ENCODE measurements at regions not wholly inside any gene's neighbourhood (a gene's known extent, or its start where the extent isn't known, plus 50 kb on each side); places are given as distances from the start of the nearest gene placed in this dataset.

GRCh38 chr4:157837071-157837703, 335.6 kb downstream of the GASK1B start:
- TF ChIP-seq CTCF (IDR thresholded peaks at IDR 0.05) (no peak), POLR2A (IDR thresholded peaks at IDR 0.05) (no peak)
